Dedifferentiated amniotic fluid mesenchymal stem cell (primary cell): ENCODE measurements at regions not wholly inside any gene's neighbourhood (a gene's known extent, or its start where the extent isn't known, plus 50 kb on each side); places are given as distances from the start of the nearest gene placed in this dataset.

Source experiments
- DNase-seq: peaks from one replicate; pipeline ENCODE4 v3.0.0-alpha.2; 2016; ENCODE audit errors: extremely low spot score

DNA sequence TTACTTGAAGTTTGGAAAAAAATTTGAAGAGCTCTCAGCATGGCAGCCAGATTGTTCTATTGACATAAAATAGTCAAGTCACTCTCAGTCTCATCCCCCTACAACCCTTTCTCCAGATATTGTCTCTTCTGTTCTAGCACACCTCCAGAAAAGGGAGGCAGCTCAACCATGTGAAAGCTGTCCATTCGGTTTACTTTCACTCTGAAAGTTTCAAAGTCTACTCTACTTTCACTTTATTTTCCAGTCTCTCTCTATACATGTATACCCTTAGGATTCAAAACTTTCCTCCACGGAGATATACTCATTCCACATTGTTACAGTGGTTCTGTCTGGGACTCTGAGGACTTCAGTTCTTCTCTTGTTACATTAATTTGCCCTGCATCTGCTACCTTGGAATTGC is 111.0 kb upstream of the STAC start:
- no peak for DNase-seq

GRCh38 chr3:36282766-36283165 is 97.5 kb upstream of the STAC start:
- DNase-seq, result no peak

DNA sequence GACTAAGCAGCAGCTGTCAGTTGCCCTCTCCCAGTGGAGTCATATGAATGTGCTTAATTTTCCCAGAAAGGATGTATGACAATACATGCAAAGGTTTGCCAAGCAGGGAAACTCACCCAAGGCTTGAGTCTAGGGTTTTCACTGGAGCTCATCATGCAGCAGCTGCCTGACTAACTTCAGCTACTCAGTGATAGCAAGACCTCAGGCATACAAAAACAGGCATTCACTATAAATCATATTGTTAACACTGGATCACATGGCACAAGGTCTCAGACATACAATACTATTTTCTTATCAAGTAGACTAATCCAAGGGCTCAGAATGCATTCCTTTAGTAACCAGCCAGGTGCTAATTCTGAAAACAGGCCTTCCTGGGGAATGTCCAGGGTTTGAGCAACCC is 85.0 kb upstream of the STAC start:
- DNase-seq, result no peak

GRCh38 chr3:36297195-36297594 is 83.1 kb upstream of the STAC start:
- DNase-seq, result no peak

DNA sequence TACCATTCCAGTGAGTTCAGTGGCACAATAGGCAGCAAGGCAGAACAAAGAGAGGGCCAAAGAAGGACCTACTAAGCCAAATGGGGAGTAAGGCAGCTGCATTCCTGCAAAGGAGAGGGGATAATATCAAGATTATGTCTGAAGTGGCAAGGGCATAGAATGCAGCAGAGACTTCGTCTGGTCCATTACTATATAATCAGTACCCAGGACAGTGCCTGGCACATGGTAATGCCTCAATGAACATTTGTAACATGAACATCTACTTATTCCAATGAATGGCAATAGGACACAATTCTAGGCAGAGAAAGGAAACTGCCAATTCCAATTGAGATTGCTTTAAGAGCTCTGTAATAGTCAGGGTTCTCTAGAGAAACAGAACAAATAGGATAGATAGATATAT is 82.1 kb upstream of the STAC start:
- DNase-seq, result no peak

DNA sequence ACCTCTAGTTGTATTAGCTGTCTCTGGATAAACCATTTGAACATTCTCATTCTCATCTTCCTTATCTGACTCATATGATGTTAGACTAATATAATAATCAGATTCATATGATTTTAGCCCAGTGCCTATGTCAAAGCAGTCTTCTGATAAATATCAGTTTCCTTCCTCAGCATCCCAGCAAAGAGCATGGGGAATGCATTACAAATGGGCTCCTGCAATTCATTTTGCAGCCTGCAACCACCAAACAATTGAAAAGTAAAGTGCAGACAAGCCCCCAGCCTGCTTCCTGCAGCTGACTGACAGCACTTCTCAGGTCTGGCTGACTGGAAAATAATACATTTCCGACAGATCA is 78.2 kb upstream of the STAC start:
- DNase-seq, result no peak

DNA sequence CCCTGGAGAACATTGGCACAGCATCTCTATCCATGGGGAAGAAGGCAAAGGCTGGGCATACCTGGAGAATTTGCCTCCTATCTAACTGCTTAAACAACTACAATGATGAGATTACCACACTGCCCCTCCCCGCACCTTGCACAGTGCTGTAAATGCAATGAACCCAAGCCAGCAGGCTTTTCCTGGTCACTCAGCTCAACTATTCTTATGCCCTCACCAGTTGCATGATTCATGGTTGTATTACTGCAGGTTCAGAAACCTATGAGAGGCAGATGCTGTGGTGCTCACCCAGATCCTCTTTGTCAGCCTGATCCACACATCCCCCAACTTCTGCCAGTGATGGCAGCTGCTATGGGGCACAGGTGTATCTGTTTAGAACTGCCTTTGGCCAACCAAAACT is 77.7 kb upstream of the STAC start:
- no peak for DNase-seq

DNA sequence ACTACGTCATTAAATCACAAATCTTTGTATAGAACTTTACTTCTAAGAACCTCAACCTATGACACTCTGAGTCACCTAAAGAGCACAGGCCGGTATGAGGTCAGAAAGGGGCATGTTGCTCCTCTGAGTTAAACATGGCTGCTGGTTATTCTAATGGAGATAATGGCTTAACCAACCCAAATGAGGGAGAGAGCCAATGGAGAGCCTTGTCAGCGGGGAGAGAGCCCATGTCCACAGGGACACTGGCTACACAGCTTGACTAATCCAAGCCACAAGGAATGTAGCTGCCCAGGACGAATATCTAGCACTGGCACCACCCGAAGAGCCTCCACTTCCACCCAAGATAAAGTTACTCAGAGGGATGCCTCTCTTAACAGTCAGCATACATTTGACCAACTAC is 77.0 kb upstream of the STAC start:
- no peak for DNase-seq

- DNase-seq, result no peak
These were observed 74.3 kb upstream of the STAC start for GRCh38 chr3:36305929-36306520.

GRCh38 chr3:36309092-36309491 is 71.2 kb upstream of the STAC start:
- DNase-seq, result no peak

GRCh38 chr3:36312351-36312750 is 68.0 kb upstream of the STAC start:
- DNase-seq, result no peak

GRCh38 chr3:36317915-36318314 is 62.4 kb upstream of the STAC start:
- DNase-seq, result no peak

- no peak for DNase-seq
These were observed 61.6 kb upstream of the STAC start for GRCh38 chr3:36318621-36319200.

DNA sequence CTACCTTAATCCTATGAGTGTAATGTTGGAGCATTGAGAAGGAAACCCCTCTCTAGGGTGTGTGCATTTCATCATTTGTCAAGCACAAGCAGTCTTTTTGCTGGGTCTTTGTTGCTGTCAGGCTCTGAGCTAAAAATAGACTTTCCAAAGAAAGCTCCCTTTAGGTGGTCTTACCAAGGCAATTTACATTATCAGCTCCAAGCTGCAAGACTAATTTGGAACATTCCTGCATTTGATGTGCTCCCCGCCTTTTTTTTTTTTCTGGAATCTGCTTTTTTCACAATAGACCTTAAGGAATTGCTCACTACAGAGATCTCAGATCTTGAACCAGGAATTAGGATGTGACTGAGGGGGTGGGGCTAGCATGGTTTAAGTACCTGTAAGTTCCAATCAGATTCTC is 60.6 kb upstream of the STAC start:
- DNase-seq, result no peak
